GM18909 (cell line): ENCODE measurements at regions not wholly inside any gene's neighbourhood (a gene's known extent, or its start where the extent isn't known, plus 50 kb on each side); places are given as distances from the start of the nearest gene placed in this dataset.

Experiments
- ATAC-seq: cut with Tn5 transposase; IDR thresholded peaks from one replicate; pipeline ENCODE4 v1.9.1; 2021; ENCODE audit warnings: mild to moderate bottlenecking; ENCODE audit not compliant: unreplicated experiment, poor library complexity

- no peak for ATAC-seq
These were observed 124.1 kb upstream of the MTNR1B start for GRCh38 chr11:92845390-92845789.

GRCh38 chr11:92845805-92846204, 123.6 kb upstream of the MTNR1B start:
- no peak for ATAC-seq

GRCh38 chr11:92846491-92847125, 122.8 kb upstream of the MTNR1B start:
- no peak for ATAC-seq

GRCh38 chr11:92848578-92848977, 120.9 kb upstream of the MTNR1B start:
- no peak for ATAC-seq

- no peak for ATAC-seq
These were observed 119.1 kb upstream of the MTNR1B start for GRCh38 chr11:92850296-92850826.

GRCh38 chr11:92852229-92852628, 117.2 kb upstream of the MTNR1B start:
- ATAC-seq, result no peak

GRCh38 chr11:92852946-92853345, 116.5 kb upstream of the MTNR1B start:
- no peak for ATAC-seq

- ATAC-seq, result no peak
These were observed 115.3 kb upstream of the MTNR1B start for GRCh38 chr11:92854162-92854561.

- no peak for ATAC-seq
These were observed 114.5 kb upstream of the MTNR1B start for GRCh38 chr11:92854952-92855351.

- no peak for ATAC-seq
These were observed 113.6 kb upstream of the MTNR1B start for GRCh38 chr11:92855607-92856405.

- no peak for ATAC-seq
These were observed 112.0 kb upstream of the MTNR1B start for GRCh38 chr11:92857407-92857806.

GRCh38 chr11:92859156-92859690, 110.2 kb upstream of the MTNR1B start:
- ATAC-seq, result no peak

GRCh38 chr11:92861634-92862033, 107.8 kb upstream of the MTNR1B start:
- ATAC-seq, result no peak

- ATAC-seq, result no peak
These were observed 104.1 kb upstream of the MTNR1B start for GRCh38 chr11:92865352-92865751.

- no peak for ATAC-seq
These were observed 102.7 kb upstream of the MTNR1B start for GRCh38 chr11:92866679-92867282.

GRCh38 chr11:92867913-92868619, 101.4 kb upstream of the MTNR1B start:
- no peak for ATAC-seq

- no peak for ATAC-seq
These were observed 99.7 kb upstream of the MTNR1B start for GRCh38 chr11:92869716-92870115.

GRCh38 chr11:92870196-92870832, 99.1 kb upstream of the MTNR1B start:
- ATAC-seq, result no peak

- ATAC-seq, result no peak
These were observed 95.9 kb upstream of the MTNR1B start for GRCh38 chr11:92873551-92873950.

- no peak for ATAC-seq
These were observed 94.0 kb upstream of the MTNR1B start for GRCh38 chr11:92875473-92875872.
